Left kidney (tissue), 1 donor: ENCODE measurements at regions not wholly inside any gene's neighbourhood (a gene's known extent, or its start where the extent isn't known, plus 50 kb on each side); places are given as distances from the start of the nearest gene placed in this dataset.

Experiments used
- DNase-seq: peaks from one replicate; pipeline ENCODE4 v3.0.0-alpha.2; 2013

DNA sequence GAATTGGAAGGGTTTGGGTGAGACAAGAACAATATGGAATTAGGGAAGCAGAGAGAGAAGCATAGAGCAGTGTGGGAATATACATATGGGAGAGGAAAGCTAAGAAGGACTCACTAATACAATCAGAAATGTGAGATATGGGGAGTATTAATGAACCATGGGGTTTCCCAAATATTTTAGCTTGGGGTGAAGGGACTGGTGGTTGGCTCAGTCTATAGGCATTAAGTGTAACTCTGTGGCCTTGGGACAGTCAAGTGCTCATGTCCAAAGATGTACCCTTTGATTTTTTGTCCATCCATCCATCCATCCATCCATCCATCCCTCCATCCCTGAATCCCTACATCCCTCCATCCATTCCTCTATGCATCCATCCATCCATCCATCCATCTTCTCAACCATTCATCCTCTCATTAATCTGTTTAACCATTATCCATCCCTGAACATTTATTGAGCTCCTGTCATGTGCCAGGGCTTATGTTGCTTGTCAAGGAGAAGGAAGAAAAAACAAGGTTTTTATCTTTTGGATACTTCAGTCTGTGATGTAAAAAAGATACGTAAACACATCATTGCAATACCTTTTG, 263.4 kb upstream of the CHD6 start:
- DNase-seq: no peak

DNA sequence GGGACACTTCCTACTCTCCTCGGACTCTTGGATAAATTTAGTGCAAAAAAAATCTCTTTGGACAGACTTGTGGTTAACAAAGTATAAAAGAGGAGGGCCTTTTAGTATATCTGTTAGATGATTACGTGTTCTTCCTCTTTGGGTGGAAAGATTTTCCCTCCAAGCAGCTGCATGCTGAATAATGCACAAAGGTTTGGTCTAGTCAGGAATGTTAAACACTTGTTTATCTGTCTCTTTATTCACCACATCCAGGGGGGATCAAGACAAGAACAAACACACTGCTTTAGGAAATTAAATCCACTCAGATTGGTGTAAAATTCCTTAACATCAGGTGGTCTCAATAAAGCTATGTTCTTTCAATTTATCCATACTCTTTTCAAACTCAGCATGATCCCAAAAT, 260.9 kb upstream of the CHD6 start:
- no peak for DNase-seq

GRCh38 chr20:41877911-41878310, 259.7 kb upstream of the CHD6 start:
- DNase-seq: no peak

GRCh38 chr20:41874658-41875057, 256.5 kb upstream of the CHD6 start:
- DNase-seq: no peak

DNA sequence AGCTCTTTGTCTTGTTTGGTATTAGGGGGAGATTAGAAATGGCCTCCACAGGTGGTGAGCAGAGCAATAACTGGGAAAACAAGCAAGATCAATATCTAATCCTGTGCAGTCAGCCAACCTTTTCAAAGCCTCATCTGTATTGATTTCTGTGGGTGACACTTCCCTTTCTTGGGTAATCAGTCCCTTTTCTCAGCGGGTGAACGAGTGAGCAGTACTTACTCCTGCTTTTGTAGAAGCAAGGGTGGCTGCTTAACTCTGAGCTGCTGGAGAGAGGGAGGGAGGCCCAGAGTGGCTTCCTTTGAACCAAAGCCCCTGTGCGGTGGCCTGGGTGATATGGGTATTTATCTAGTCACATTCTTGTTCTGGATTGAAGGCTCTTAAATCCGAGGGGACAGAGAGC, 254.8 kb upstream of the CHD6 start:
- no peak for DNase-seq

DNA sequence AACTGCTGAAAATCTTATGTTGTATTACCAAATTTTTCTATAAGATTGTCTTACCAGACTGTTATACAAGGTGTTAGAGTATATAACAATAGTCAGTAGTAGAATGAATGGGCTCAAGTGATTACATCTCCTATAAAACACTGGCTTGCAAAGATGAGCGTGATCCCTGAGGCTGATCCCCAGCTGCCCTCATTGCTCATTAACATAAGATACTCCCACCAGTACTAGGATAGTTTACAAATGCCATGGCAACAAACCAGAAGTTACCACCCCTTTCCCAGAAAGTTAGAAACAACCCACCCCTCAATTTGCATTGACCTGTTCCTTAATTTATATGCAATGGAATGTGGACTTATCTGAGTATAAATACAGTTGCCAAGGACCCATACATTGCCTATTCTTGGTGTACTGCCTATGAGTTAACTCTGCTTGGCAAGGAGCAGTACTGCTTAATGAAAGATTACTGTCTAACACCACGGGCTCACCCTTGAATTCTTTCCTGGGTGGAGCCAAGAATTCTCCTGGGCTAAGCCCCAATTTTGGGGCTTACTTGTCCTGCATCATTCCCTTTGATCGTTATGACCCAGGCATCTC, 252.8 kb upstream of the CHD6 start:
- DNase-seq: no peak

DNA sequence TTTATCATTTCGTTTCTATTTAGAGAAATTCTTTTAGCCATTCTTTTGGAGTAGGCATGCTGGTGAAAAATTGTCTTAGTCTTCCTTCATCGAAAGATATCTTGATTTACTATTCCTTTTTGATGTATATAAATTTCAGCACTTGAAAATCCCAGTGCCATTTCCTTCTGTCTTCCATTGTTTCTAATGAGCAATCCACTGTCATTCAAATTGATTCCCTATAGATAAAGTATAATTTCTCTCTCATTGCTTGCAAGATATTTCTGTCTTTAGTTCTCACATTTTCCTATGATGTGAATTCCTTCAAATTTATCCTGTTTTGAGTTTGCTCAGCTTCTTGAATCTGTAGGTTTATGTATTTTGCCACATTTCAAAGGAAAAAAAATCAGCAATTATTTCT, 251.1 kb upstream of the CHD6 start:
- DNase-seq: no peak

- DNase-seq: no peak
Observed at GRCh38 chr20:41865938-41866337, 247.8 kb upstream of the CHD6 start.

- no peak for DNase-seq
Observed at GRCh38 chr20:41862476-41862875, 244.3 kb upstream of the CHD6 start.

DNA sequence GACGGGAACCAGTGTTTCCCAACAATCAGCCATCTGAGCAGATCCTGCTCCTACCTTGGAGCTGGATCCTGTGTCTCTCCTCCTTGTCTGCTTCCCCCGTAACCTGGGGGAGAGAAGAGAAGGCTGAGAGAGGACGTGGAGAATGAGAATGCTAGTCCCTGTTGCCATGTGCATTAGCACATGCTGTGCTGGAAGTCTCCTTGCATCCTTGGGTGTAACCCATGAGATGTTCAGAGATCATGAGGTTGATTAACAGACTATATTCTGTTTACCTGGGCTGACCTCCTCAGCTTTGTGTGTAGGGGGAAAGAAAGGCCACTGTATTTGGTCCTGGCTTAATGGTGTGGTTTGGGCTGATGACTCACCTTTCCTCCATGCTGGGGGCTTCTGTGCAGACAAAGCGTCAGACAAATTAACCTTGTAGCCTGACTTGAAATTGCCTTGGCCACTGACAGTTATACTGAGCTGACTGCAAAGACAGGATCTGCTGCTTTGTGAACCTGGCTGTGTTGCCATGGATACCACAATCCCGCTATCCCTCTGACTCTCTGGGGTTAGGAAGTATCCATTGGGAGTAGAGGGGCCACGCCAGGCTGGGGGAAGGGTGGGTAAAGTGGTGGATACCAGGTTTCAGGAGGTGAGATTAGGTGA, 243.7 kb upstream of the CHD6 start:
- no peak for DNase-seq

- DNase-seq: no peak
Observed at GRCh38 chr20:41854765-41855164, 236.6 kb upstream of the CHD6 start.

DNA sequence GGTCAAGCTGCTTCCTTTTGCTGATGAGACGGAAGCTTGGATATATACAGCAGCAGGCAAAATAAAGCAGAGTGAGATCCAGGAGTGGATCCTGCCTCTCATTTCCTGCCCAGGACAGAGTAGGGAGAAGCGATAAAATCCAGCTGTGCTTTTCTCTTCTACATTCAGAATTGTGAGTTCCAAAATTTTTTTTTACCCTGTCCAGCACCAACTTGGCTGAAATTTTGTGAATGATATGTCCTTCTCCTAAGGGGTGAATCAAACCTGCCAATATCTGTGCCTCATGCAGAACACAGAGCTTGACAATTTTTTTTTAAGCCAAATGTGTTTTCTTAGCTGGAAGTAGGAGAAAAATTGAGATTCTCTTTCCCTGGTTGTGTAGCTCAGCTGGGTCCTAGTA, 235.6 kb upstream of the CHD6 start:
- no peak for DNase-seq

- no peak for DNase-seq
Observed at GRCh38 chr20:41848180-41848579, 230.0 kb upstream of the CHD6 start.

GRCh38 chr20:41837669-41838224, 219.6 kb upstream of the CHD6 start:
- DNase-seq: no peak

- no peak for DNase-seq
Observed at GRCh38 chr20:41833739-41834138, 215.6 kb upstream of the CHD6 start.

DNA sequence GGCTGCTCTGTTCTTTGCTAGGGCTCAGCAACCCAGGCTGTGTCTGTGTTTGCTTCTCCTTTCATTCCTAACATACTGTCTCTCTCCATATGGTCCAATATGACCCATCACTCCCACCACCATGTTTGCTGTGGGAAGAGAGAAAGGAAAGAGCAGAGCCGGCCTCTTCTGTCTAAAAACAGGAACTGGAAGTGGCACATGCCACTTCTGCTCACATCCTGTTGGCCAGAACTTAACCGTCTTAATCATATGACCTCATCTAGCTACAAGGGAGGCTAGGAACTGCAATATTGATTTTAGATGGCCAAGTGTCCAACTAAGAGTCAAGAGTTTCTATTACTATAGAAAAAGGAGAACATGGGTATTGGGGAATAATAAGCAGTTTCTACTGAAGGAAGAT, 212.5 kb upstream of the CHD6 start:
- no peak for DNase-seq

- no peak for DNase-seq
Observed at GRCh38 chr20:41819436-41819835, 201.3 kb upstream of the CHD6 start.

GRCh38 chr20:41818991-41819390, 200.8 kb upstream of the CHD6 start:
- DNase-seq: no peak

DNA sequence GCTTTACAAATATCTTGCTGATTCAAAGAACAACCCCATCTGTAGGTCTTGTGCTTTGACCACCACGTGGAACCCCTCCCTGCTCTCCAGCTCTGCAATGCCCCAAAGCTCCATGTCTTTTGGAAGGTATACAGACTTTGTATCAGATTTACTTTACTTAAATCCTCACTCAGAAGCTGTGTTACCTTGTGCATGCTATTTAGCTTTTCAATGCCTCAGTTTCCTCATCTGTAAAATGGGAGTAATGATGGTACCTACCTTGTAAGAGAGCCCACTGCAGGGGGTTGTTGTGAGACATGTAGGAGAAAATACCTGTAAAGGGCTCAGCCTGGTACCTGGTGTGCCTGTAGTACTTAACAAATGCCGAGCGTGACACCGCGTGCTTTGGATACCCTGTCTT, 200.2 kb upstream of the CHD6 start:
- no peak for DNase-seq

DNA sequence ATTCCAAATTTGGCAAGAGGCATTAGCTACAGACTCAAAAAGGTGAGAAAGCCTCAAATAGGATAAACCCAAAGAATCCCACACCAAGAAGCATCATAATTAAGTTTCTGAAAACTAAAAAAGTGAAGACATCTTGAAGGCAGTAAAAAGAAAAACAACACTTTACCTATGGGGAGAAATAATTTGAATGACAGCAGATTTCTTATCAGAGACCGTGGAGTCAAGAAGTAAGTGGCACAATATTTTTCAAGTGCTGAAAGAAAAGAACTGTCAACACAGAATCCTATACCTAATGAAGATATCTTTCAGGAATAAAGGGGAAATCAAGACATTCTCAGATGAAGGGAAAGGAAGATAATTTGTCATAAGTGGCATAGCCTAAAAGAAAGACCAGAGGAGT, 193.3 kb upstream of the CHD6 start:
- no peak for DNase-seq

GRCh38 chr20:41800040-41800439, 181.9 kb upstream of the CHD6 start:
- DNase-seq: no peak

DNA sequence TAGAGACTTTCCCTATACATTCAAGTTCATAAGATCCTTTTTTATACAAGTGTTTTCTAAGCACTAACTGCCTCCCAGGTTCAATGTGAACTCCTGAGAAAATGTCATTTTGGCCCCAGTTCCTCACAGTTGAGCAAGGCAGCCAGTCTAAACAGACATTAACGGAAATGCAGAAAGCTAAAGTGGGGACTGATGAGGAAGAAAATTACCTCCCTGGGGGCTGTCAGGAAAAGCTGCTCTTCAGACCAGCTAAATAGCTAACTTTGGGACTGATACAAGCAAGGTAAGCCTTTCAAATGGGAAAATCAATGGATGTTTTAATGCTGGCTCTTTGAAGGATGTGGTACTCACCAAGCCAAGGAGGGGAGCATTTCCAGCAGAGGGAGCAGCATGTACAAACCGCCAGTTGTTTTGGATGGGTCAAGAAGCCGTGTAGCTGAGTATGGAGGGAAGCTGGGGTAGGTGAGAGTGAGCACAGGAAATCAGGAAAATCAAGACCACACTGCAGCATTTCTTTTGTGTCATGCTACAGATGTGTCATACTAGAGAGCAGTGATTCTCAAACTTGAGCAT, 180.8 kb upstream of the CHD6 start:
- no peak for DNase-seq

DNA sequence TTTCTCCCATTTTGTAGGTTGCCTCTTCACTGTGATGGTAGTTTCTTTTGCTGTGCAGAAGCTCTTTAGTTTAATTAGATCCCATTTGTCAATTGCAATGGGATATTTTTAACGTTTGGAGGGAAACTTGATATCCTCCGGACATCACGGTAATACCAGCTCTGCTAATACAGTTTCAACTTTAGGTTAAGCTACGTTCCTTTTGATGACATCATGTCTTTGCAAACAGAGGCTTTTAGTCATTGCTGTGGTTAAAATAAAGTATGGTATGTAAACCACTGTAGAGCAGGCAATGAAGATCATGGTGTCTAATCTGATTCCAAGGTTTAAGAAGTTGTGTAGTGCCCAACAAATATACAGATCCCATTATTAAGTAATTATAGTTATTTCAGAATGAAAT, 168.0 kb upstream of the CHD6 start:
- DNase-seq: no peak
